Esophagus muscularis mucosa (tissue), 3 donors: ENCODE measurements at regions not wholly inside any gene's neighbourhood (a gene's known extent, or its start where the extent isn't known, plus 50 kb on each side); places are given as distances from the start of the nearest gene placed in this dataset.

Source experiments
- POLR2A ChIP-seq: fragments of 450-650 bp; IDR thresholded peaks from one replicate; pipeline ENCODE4 v1.6.1; 2017; ENCODE audit warnings: antibody characterized with exemption, moderate library complexity, mild to moderate bottlenecking, low read depth
- POLR2AphosphoS5 ChIP-seq, 2 donors: sonication (generic); formaldehyde crosslinking; IDR thresholded peaks; one replicate each; pipeline ENCODE4 v1.6.1; 2017; ENCODE audit warnings: antibody characterized with exemption in 2 of 2
- TF ChIP-seq, protein P1 (sequence below), 3 experiments: fragments of 200-600 bp in 2 of 3; fragments of 450-650 bp in 1 of 3; sonication (generic) in 2 of 3; IDR thresholded peaks; one replicate each; pipeline ENCODE4 v1.5.1; 2017 to 2019; ENCODE audit warnings: antibody characterized with exemption in 3 of 3, mild to moderate bottlenecking in 2 of 3, moderate library complexity in 1 of 3

DNA sequence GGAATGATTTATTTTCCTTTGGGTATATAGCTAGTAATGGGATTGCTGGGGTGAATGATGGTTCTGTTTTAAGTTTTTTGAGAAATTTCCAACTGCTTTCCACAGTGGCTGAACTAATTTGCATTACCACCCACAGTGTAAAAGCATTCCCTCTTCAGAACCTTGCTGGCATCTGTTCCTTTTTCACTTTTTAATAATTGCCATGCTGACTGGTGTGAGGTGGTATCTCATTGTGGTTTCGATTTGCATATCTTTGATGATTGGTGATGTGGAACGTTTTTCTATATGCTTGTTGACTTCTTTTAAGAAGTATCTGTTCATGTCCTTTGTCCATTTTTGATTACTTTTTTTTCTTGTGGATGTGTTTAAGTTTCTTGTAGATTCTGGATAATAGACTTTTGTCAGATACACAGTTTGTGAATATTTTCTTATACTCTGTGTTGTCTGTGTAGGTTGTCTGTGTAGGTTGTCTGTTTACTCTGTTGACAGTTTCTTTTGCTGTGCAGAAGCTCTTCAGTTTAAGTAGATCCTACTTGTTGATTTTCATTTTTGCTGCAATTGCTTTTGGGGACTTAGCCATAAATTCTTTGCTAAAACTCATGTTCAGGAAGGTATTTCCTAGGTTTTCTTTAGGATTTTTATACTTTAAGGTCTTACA, 291.8 kb upstream of the DDI1 start:
- TF ChIP-seq, protein P1, sequence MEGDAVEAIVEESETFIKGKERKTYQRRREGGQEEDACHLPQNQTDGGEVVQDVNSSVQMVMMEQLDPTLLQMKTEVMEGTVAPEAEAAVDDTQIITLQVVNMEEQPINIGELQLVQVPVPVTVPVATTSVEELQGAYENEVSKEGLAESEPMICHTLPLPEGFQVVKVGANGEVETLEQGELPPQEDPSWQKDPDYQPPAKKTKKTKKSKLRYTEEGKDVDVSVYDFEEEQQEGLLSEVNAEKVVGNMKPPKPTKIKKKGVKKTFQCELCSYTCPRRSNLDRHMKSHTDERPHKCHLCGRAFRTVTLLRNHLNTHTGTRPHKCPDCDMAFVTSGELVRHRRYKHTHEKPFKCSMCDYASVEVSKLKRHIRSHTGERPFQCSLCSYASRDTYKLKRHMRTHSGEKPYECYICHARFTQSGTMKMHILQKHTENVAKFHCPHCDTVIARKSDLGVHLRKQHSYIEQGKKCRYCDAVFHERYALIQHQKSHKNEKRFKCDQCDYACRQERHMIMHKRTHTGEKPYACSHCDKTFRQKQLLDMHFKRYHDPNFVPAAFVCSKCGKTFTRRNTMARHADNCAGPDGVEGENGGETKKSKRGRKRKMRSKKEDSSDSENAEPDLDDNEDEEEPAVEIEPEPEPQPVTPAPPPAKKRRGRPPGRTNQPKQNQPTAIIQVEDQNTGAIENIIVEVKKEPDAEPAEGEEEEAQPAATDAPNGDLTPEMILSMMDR (IDR thresholded peaks at IDR 0.05) = no peak
- TF ChIP-seq POLR2A = no peak
- TF ChIP-seq POLR2AphosphoS5 (IDR thresholded peaks at IDR 0.05) = no peak
